ENCODE measurements at regions not wholly inside any gene's neighbourhood (a gene's known extent, or its start where the extent isn't known, plus 50 kb on each side); places are given as distances from the start of the nearest gene placed in this dataset.

DNA sequence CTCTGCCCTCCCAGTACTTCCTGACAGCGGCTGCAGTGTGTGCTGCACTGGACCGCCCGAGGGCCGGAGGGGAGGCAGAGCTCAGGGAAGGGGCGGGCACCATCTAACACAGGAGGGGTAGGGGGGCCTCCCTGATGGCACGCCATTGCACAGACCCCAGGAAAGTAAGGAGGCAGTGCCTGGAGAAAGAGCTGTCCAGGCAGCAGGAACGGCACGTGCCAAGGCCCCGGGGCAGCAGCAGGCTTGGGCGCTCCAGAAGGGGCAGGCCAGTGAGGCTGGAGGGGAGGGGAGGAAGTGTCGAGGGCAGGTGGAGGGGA, 110.7 kb downstream of the CRYAA start:
- 93% methylated on average over 11 of the region's 11 CpGs for WGBS
- Histone ChIP-seq H3K27ac (ENCODE audit: low read depth, low read length) (no peak overlapping the region), H3K9me3 (ENCODE audit: insufficient read depth, low read depth, low read length) (no peaks in the 10 kb centered on the region), H3K27me3 (ENCODE audit: insufficient read depth, low read length) (no peaks in the 10 kb centered on the region), H3K4me3 (ENCODE audit: low read length) (no peak overlapping the region), H3K36me3 (ENCODE audit: insufficient read depth, low read length) (no peaks in the 10 kb centered on the region), H3K4me1 (ENCODE audit: insufficient read depth, low read length) (0 out of 2 replicates have a peak, but pooled peaks cover 8% of the 10 kb centered on the region), H3K9ac (ENCODE audit: low read depth, low read length) (no peak overlapping the region)

DNA sequence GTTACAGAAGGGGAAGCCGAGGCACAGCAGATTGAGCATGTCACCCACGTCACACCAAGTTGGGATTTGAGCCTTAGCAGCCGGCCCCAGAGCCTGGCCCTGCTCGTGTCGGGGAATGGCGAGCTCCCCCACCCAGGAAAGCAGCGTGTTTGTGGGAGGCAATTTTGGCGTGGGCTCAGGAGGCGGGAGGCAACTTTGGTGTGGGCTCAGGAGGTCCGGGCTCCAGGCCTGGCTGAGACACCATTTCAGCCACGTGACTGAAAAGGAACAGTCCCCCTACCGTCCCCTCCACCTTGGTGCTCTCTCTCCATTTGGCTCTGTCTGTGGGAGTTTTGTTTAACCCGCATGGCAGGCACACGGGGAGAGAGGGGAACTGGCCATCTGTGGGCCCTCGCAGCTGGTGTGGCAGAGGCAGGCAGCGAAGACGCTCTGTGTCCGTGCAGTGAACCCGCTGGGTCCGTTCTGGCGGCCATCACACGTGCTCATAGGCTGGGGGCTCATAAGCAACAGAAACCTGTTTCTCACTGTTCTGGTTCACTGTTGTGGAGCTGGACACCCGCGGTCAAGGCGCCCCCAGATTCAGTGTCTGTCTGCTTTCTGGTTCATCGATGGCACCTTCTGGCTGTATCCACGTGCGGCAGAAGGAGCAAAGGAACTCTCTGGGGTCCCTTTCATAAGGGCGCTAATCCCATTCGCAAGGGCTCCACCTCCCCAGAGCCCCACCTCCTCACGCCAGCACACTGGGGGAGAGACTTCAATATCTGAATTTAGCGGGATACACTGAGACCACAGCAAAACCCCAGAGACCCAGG, 110.2 kb downstream of the CRYAA start:
- Histone ChIP-seq H3K27ac (ENCODE audit: low read depth, low read length) (no peak overlapping the region), H3K27me3 (ENCODE audit: insufficient read depth, low read length) (no peaks in the 10 kb centered on the region), H3K9ac (ENCODE audit: low read depth, low read length) (no peak overlapping the region; the same call in 1 of the 2 replicates), H3K36me3 (ENCODE audit: insufficient read depth, low read length) (no peaks in the 10 kb centered on the region), H3K4me3 (ENCODE audit: low read length) (no peak overlapping the region), H3K9me3 (ENCODE audit: insufficient read depth, low read depth, low read length) (no peaks in the 10 kb centered on the region), H3K4me1 (ENCODE audit: insufficient read depth, low read length) (0 out of 2 replicates have a peak, but pooled peaks cover 8% of the 10 kb centered on the region)
- WGBS = 84% methylated on average over 32 of the region's 32 CpGs

DNA sequence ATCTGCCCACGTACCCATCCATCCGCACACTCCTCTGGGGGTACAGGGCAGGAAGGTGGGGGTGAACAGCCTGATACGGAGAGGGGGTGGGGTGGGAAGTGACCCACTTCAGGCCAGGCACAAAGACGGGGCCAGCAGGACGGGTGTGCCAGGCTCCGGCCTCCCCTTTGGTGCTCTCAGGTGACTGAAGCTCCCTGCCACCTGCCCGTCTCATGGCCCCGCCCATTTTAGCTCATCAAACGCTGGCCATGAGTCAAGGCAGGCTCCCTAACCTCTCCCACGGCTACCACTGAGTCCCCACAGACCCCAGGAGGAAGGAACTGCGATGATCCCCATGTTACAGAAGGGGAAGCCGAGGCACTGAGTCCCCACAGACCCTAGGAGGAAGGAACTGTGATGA, 109.6 kb downstream of the CRYAA start:
- Histone ChIP-seq H3K9me3 (ENCODE audit: insufficient read depth, low read depth, low read length) (no peaks in the 10 kb centered on the region), H3K27ac (ENCODE audit: low read depth, low read length) (no peak overlapping the region), H3K36me3 (ENCODE audit: insufficient read depth, low read length) (no peaks in the 10 kb centered on the region), H3K4me1 (ENCODE audit: insufficient read depth, low read length) (0 out of 2 replicates have a peak, but pooled peaks cover 8% of the 10 kb centered on the region), H3K9ac (ENCODE audit: low read depth, low read length) (no peak overlapping the region), H3K27me3 (ENCODE audit: insufficient read depth, low read length) (no peaks in the 10 kb centered on the region), H3K4me3 (ENCODE audit: low read length) (no peak overlapping the region)
- WGBS = 73% methylated on average over 12 of the region's 12 CpGs

DNA sequence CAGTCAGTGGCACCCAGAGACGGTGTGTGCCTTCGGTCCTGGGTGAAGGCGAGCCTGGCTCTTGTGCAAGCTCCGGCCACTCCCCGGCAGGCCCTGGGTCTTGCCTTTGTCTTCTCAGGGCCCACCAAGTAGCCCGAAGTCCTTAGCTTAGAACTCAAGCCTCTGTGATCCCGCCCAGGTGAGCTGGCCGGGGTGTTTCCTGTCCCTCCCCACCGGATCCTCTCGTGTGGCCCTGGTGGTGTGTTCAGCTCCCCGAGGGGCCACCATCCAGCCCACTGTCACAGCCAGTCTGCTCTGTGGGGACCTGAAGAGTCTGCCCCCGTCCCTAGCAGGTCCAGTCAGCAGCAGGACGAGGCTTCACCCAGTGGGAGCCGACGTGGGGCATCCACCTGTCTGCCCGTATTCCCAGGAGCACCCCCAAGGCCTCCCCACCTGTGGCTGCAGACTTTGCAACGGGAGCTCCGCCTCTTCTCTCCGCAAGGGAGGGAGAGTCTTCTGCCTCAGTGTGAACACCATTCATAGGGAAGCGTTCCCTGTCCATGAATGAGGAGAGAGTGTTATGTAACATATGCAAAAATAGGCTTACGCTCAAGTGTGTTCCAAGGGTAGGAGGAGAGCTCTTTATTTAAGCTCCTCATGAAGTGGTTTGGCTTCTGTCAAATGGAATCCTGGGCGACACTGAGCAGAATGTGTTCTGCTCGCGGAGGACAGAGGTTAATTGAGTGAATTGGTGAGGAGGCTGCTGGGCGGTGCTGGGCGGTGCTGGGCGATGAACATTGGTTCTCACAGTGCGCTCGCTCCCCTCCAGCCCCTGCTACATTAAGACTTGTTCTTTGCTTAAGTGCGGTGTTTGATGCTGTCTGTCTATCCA, 108.9 kb downstream of the CRYAA start:
- Histone ChIP-seq H3K27me3 (ENCODE audit: insufficient read depth, low read length) (no peaks in the 10 kb centered on the region), H3K9me3 (ENCODE audit: insufficient read depth, low read depth, low read length) (no peaks in the 10 kb centered on the region), H3K4me1 (ENCODE audit: insufficient read depth, low read length) (0 out of 2 replicates have a peak, but pooled peaks cover 8% of the 10 kb centered on the region), H3K9ac (ENCODE audit: low read depth, low read length) (no peak overlapping the region), H3K27ac (ENCODE audit: low read depth, low read length) (no peak overlapping the region), H3K4me3 (ENCODE audit: low read length) (no peak overlapping the region), H3K36me3 (ENCODE audit: insufficient read depth, low read length) (no peaks in the 10 kb centered on the region)
- WGBS = 47% methylated on average over 30 of the region's 30 CpGs

DNA sequence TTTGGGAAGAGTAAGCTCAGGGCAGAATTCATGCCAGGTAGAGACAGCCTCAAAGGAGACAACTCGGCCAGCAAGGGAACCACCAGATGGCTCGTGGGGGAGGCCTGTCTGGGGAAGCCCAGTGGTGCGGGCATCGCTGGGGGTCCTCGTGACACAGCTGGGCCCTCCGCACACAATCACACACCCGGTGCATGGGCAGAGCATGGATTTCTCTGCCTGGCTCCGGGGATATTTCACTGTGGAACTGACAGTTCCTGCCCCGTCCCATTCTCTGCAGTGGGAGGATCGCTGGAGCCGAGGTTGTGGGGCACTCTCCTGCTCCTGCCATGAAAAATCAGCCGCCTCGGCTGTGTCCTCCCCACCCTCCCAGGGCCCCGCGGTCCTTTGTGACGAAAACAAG, 108.0 kb downstream of the CRYAA start:
- no peaks in the 10 kb centered on the region for H3K9me3 ChIP-seq (ENCODE audit: insufficient read depth, low read depth, low read length)
- H3K4me3 ChIP-seq (ENCODE audit: low read length) = no peak overlapping the region
- 83% methylated on average over 16 of the region's 16 CpGs for WGBS
- H3K27ac ChIP-seq (ENCODE audit: low read depth, low read length) = no peak overlapping the region
- no peaks in the 10 kb centered on the region for H3K27me3 ChIP-seq (ENCODE audit: insufficient read depth, low read length)
- H3K9ac ChIP-seq (ENCODE audit: low read depth, low read length) = no peak overlapping the region
- H3K4me1 ChIP-seq (ENCODE audit: insufficient read depth, low read length) = 0 out of 2 replicates have a peak, but pooled peaks cover 8% of the 10 kb centered on the region
- H3K36me3 ChIP-seq (ENCODE audit: insufficient read depth, low read length) = no peaks in the 10 kb centered on the region

DNA sequence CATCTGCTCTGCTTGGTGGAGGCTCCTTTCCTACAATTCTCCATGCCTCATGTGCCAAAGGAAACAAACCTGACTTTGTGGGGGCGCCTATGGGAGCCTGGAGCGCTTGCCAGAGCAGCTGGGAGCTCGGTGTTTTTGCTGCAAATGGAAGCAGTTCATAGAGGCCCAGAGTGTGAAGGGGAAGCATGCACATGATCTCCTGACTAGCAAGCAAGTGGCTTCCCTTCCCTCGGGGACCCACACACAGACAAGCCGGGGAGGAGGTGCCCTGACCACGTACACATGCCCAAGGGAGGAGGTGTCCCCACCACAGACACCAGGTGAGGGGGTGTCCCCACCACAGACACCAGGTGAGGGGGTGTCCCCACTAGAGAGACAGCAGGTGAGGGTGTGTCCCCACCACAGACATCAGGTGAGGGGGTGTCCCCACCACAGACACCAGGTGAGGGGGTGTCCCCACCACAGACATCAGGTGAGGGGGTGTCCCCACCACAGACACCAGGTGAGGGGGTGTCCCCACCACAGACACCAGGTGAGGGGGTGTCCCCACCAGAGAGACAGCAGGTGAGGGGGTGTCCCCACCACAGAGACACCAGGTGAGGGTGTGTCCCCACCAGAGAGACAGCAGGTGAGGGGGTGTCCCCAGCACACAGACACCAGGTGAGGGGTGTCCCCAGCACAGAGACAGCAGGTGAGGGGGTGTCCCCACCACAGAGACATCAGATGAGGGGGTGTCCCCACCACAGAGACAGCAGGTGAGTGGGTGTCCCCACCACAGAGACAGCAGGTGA, 106.8 kb downstream of the CRYAA start:
- Histone ChIP-seq H3K4me1 (ENCODE audit: insufficient read depth, low read length) (0 out of 2 replicates have a peak, but pooled peaks cover 8% of the 10 kb centered on the region), H3K4me3 (ENCODE audit: low read length) (no peak overlapping the region), H3K36me3 (ENCODE audit: insufficient read depth, low read length) (no peaks in the 10 kb centered on the region), H3K27me3 (ENCODE audit: insufficient read depth, low read length) (no peaks in the 10 kb centered on the region), H3K27ac (ENCODE audit: low read depth, low read length) (no peak overlapping the region), H3K9me3 (ENCODE audit: insufficient read depth, low read depth, low read length) (no peaks in the 10 kb centered on the region), H3K9ac (ENCODE audit: low read depth, low read length) (no peak overlapping the region)
- WGBS = 91% methylated on average over 6 of the region's 6 CpGs

DNA sequence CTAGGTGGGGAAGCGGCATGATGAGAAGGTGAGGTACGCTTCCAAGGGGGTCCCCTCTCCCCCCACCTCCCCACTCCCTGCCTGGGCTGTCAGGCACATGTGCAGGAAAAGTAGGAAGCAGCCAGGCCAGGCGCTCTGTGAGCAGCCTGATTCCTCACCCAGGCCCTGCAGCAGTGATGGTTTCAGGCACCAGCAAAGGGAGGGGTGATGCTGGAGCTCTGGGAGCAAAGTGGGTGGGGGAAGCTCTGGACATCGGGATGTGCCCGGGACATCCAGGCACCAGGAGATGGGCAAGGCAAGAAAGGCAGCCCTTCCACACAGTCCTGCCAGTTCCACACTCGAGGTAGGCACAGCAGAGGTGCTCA, 106.1 kb downstream of the CRYAA start:
- Histone ChIP-seq H3K4me1 (ENCODE audit: insufficient read depth, low read length) (0 out of 2 replicates have a peak, but pooled peaks cover 8% of the 10 kb centered on the region), H3K9me3 (ENCODE audit: insufficient read depth, low read depth, low read length) (no peaks in the 10 kb centered on the region), H3K27ac (ENCODE audit: low read depth, low read length) (no peak overlapping the region), H3K9ac (ENCODE audit: low read depth, low read length) (no peak overlapping the region), H3K36me3 (ENCODE audit: insufficient read depth, low read length) (no peaks in the 10 kb centered on the region), H3K27me3 (ENCODE audit: insufficient read depth, low read length) (no peaks in the 10 kb centered on the region), H3K4me3 (ENCODE audit: low read length) (no peak overlapping the region)
- WGBS = 88% methylated on average over 6 of the region's 6 CpGs

DNA sequence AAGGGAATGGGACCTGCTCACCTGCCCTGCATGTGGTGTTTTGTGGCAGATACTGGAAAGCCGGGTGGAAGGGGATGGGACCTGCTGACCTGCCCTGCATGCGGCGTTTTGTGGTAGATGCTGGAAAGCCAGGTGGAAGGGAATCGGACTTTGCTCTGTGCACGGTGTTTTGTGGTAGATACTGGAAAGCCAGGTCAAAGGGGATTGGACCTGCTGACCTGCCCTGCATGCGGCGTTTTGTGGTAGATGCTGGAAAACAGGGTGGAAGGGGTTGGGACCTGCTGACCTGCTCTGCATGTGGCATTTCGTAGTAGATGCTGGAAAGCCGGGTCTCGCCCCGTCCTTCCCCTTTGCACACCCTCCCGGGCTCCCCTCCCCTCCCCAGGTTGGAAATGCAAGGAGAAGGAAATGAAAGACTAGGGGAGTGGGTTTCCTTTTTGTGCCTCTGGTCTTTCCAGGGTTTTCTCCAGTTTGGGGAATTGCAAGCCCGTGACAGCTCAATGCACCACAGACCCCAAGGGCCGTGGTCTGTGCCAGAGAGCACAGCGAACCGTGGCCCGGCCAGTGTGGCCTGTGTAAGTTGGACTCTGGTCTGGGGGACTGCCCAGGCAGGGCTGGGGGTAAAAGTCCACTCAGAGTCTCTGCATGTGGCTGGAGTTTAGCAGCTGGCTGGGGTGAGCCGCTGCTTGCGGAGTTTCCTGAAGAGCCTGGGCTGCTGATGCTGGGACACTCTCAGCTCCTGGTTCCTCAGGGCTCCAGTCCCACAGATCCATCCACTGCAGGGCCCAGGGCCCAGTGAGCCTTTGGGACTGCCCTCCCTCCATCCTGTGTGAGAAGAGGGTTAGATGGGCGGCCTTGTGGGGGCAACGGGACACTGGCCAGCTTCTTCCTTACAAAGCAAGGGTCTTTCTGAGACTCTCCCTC, 105.5 kb downstream of the CRYAA start:
- no peak overlapping the region for H3K9ac ChIP-seq (ENCODE audit: low read depth, low read length)
- H3K27me3 ChIP-seq (ENCODE audit: insufficient read depth, low read length) = no peaks in the 10 kb centered on the region
- no peaks in the 10 kb centered on the region for H3K9me3 ChIP-seq (ENCODE audit: insufficient read depth, low read depth, low read length)
- H3K4me3 ChIP-seq (ENCODE audit: low read length) = no peak overlapping the region
- H3K4me1 ChIP-seq (ENCODE audit: insufficient read depth, low read length) = 0 out of 2 replicates have a peak, but pooled peaks cover 8% of the 10 kb centered on the region
- 94% methylated on average over 15 of the region's 21 CpGs for WGBS
- H3K27ac ChIP-seq (ENCODE audit: low read depth, low read length) = no peak overlapping the region
- no peaks in the 10 kb centered on the region for H3K36me3 ChIP-seq (ENCODE audit: insufficient read depth, low read length)

DNA sequence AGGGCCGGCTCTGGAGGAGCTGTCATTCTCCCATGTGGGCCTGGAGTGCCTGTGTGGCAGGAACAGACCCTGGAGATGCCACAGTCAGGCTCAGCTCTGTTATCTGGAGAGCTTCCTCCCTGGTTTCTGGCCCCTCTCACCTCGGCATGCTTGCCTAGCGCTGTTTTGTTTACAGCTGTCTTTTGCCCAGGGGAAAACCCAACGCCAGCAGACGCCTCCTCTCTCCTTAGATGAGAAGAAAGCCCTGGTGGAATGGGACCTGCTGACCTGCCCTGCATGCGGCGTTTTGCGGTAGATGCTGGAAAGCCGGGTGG, 104.9 kb downstream of the CRYAA start:
- Histone ChIP-seq H3K4me3 (ENCODE audit: low read length) (no peak overlapping the region), H3K36me3 (ENCODE audit: insufficient read depth, low read length) (no peaks in the 10 kb centered on the region), H3K4me1 (ENCODE audit: insufficient read depth, low read length) (0 out of 2 replicates have a peak, but pooled peaks cover 8% of the 10 kb centered on the region), H3K27me3 (ENCODE audit: insufficient read depth, low read length) (no peaks in the 10 kb centered on the region), H3K9me3 (ENCODE audit: insufficient read depth, low read depth, low read length) (no peaks in the 10 kb centered on the region), H3K9ac (ENCODE audit: low read depth, low read length) (no peak overlapping the region), H3K27ac (ENCODE audit: low read depth, low read length) (no peak overlapping the region)
- WGBS = 89% methylated on average over 9 of the region's 9 CpGs

DNA sequence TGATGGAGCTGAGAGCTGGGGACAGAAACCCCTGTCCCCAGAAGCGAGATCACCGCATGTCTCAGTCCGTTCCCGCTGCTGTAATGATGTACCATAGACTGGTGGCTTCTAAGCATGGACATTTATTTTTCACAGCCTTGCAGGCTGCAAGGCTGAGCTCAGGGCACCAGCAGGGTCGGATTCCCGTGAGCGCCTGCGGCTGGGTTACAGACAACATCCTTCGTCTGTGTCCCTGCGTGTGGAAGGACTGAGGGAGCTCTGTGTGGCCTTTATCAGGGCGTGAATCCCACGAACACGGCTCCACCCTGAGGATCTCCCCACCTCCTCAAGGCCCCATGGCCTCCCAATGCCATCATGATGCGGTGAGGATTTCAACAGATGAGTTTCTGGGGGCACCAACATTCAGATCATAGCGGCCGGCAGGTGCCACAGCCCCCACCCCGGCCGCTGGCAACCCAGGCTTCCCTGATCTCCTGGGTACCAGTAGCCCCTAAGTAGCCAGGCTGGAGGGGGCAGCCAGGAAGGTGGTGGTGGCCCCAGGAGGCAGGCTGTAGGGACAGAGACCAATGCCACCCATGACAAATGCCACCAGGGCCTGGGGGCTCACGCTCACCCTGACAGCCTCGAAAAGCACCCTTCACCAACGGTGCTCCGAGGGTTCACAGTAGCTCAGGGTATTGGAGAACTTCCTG, 104.4 kb downstream of the CRYAA start:
- Histone ChIP-seq H3K4me1 (ENCODE audit: insufficient read depth, low read length) (0 out of 2 replicates have a peak, but pooled peaks cover 8% of the 10 kb centered on the region), H3K9ac (ENCODE audit: low read depth, low read length) (no peak overlapping the region), H3K27ac (ENCODE audit: low read depth, low read length) (no peak overlapping the region), H3K36me3 (ENCODE audit: insufficient read depth, low read length) (no peaks in the 10 kb centered on the region), H3K9me3 (ENCODE audit: insufficient read depth, low read depth, low read length) (no peaks in the 10 kb centered on the region), H3K27me3 (ENCODE audit: insufficient read depth, low read length) (no peaks in the 10 kb centered on the region), H3K4me3 (ENCODE audit: low read length) (no peak overlapping the region)
- WGBS = 93% methylated on average over 22 of the region's 22 CpGs
